Gastrocnemius medialis (tissue), 4 donors: ENCODE measurements at regions not wholly inside any gene's neighbourhood (a gene's known extent, or its start where the extent isn't known, plus 50 kb on each side); places are given as distances from the start of the nearest gene placed in this dataset.

Experiments
- ATAC-seq, 2 donors: fragments of 150-250 bp; one replicate each; pipeline ENCODE4 v1.9.1; 2016
- DNase-seq, 2 donors: peaks; one replicate each; pipeline ENCODE4 v3.0.0-alpha.2; 2019
- H3K27ac ChIP-seq, 4 donors: fragments of 200-600 bp; sonication (generic); 1 replicate in 1 of 4; 2 replicates in 3 of 4; pipeline ENCODE4 v1.5.1; 2016 to 2018; ENCODE audit warnings: mild to moderate bottlenecking in 2 of 4, moderate library complexity in 1 of 4
- H3K27me3 ChIP-seq, 3 donors: fragments of 200-600 bp; sonication (generic) in 2 of 3; 1 replicate in 1 of 3; 2 replicates in 2 of 3; pipeline versions ENCODE4 v1.5.1 to v1.6.0; 2016 to 2019; ENCODE audit warnings: mild to moderate bottlenecking in 1 of 3, moderate library complexity in 1 of 3
- H3K36me3 ChIP-seq, 2 donors: fragments of 200-600 bp; sonication (generic) in 1 of 2; one replicate each; pipeline ENCODE4 v1.5.1; 2017 to 2018
- H3K4me1 ChIP-seq, 2 donors: fragments of 200-600 bp; sonication (generic) in 1 of 2; one replicate each; pipeline ENCODE4 v1.5.1; 2016 to 2017; ENCODE audit warnings: mild to moderate bottlenecking in 2 of 2
- H3K4me3 ChIP-seq, 4 donors: fragments of 200-600 bp; sonication (generic) in 3 of 4; 1 replicate in 1 of 4; 2 replicates in 3 of 4; pipeline ENCODE4 v1.5.1; 2016 to 2019; ENCODE audit warnings: mild to moderate bottlenecking in 2 of 4
- H3K9me3 ChIP-seq, 3 donors: fragments of 200-600 bp; sonication (generic) in 2 of 3; 1 replicate in 1 of 3; 2 replicates in 2 of 3; pipeline ENCODE4 v1.5.1; 2016 to 2019
- POLR2A ChIP-seq, 2 donors: fragments of 450-650 bp; IDR thresholded peaks; one replicate each; pipeline ENCODE4 v1.6.1; 2017; ENCODE audit warnings: antibody characterized with exemption in 2 of 2, mild to moderate bottlenecking in 2 of 2, moderate library complexity in 2 of 2
- in situ Hi-C, 4 donors: fragments of 200-750 bp; cut with MboI; loops; one replicate each; pipeline versions ENCODE4 v1.15.0 to v1.8.0; 2017; ENCODE audit warnings: low sequenced_read_pairs in 4 of 4
- intact Hi-C: fragments of 100-400 bp; cut with DNase I; formaldehyde crosslinking; loops from one replicate; pipeline ENCODE4 v1.15.1; 2023; ENCODE audit warnings: low total_unique reads
- TF ChIP-seq, protein P1 (sequence below), 5 experiments: fragments of 450-650 bp in 3 of 5; fragments of 200-600 bp in 2 of 5; sonication (generic) in 2 of 5; IDR thresholded peaks in 4 of 5; conservative IDR thresholded peaks in 1 of 5; 1 replicate in 4 of 5; 2 replicates in 1 of 5; pipeline ENCODE4 v1.5.1; 2016 to 2019; ENCODE audit warnings: antibody characterized with exemption in 5 of 5, mild to moderate bottlenecking in 3 of 5, moderate library complexity in 3 of 5

DNA sequence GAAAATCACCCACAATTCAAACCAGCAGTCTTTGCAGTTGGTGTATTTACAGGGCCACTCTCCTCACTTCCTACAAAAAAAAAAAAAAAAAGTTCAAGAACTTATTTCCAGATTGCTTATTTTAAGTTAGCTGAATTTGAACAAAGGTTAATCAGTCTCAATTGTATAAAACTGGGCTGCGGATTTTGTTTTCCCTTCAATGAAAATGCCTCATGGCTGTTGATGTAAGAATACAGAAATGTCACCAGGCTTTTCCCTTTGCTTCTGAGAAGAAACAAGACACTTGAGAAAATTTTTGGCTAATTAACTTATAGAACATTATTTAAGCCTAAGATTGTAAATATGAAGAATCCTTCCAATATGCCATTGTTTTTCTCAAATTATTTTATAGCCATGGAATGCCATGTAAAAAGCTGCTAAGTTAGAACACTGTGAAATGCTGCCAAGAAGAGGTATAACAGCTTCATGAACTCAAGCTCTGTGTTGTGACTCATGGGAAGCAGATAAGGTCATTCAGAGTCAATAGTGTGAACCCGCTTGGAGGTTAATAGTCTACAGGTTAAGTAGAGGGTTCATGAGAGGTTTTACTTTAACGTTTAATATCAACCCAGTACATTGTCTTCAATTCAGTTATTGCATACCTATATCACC, 84.3 kb upstream of the ABI3BP start:
- in situ Hi-C loops (no loop called here), intact Hi-C loops (loop anchor here (10.0 kb wide), 1 partner anchor 117 kb away; no protein-coding TSS in a partner anchor)
- Histone ChIP-seq H3K4me1 (peaks cover 0 to 3% of the 10 kb centered on the region in 2 donors), H3K36me3 (no peaks in the 10 kb centered on the region), H3K27me3 (no peaks in the 10 kb centered on the region), H3K27ac (no peak overlapping the region), H3K9me3 (no peaks in the 10 kb centered on the region), H3K4me3 (no peak overlapping the region)
- DNase-seq = no peak
- no peak for TF ChIP-seq POLR2A (IDR thresholded peaks at IDR 0.05)
- TF ChIP-seq, protein P1, sequence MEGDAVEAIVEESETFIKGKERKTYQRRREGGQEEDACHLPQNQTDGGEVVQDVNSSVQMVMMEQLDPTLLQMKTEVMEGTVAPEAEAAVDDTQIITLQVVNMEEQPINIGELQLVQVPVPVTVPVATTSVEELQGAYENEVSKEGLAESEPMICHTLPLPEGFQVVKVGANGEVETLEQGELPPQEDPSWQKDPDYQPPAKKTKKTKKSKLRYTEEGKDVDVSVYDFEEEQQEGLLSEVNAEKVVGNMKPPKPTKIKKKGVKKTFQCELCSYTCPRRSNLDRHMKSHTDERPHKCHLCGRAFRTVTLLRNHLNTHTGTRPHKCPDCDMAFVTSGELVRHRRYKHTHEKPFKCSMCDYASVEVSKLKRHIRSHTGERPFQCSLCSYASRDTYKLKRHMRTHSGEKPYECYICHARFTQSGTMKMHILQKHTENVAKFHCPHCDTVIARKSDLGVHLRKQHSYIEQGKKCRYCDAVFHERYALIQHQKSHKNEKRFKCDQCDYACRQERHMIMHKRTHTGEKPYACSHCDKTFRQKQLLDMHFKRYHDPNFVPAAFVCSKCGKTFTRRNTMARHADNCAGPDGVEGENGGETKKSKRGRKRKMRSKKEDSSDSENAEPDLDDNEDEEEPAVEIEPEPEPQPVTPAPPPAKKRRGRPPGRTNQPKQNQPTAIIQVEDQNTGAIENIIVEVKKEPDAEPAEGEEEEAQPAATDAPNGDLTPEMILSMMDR (IDR thresholded peaks at IDR 0.05 in 4 of 5, conservative IDR thresholded peaks at IDR 0.05 in 1 of 5) = no peak
- no peak for ATAC-seq

DNA sequence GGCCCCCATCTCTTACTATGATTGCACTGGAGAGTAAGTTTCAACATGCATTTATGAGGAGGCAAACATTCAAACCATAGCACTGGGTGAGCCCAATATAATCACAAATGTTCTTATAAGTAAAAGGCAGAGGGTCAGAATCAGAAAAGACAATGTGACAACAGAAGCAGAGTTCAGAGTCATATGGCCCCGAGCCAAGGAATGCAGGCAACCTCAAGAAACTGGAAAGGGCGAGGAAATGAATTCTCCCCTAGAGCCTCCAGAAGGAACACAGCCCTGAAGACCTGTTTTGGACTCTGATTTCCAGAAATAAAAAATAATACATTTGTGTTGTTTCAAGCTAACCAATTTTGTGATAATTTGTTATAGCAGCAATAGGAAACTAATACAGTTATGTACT, 81.3 kb upstream of the ABI3BP start:
- DNase-seq = no peak
- intact Hi-C loops (loop anchor here (10.0 kb wide), 1 partner anchor 120 kb away; no protein-coding TSS in a partner anchor), in situ Hi-C loops (loop anchor here in 1 of 4 donors (25.0 kb wide), 1 partner anchor 313 kb away; no protein-coding TSS in a partner anchor)
- TF ChIP-seq, protein P1 (IDR thresholded peaks at IDR 0.05 in 4 of 5, conservative IDR thresholded peaks at IDR 0.05 in 1 of 5) = no peak
- no peak for TF ChIP-seq POLR2A (IDR thresholded peaks at IDR 0.05)
- Histone ChIP-seq H3K9me3 (no peaks in the 10 kb centered on the region), H3K27me3 (no peaks in the 10 kb centered on the region), H3K36me3 (no peaks in the 10 kb centered on the region), H3K27ac (no peak overlapping the region), H3K4me3 (no peak overlapping the region), H3K4me1 (peaks cover 0 to 3% of the 10 kb centered on the region in 2 donors)
- no peak for ATAC-seq

DNA sequence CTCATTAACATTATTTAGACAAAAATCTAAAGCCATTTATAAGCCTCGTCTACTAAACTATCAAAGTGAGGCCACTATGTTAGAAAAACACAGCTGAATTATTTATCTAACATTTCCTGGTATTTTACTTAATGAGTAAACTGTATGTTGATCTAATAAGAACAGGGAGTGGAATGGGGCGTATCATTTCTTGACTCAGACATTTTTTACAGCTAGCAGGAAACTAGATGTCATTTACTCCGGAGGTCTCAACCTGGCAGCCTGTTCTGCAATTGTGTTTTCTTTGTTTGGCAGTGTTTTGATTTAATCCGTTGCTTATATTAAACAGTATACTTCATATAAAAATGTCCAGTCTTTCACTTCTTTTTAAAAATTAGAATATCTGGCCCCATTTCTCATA, 79.1 kb upstream of the ABI3BP start:
- intact Hi-C loops (loop anchor here (10.0 kb wide), 1 partner anchor 123 kb away; no protein-coding TSS in a partner anchor), in situ Hi-C loops (loop anchor here in 1 of 4 donors (25.0 kb wide), 1 partner anchor 315 kb away; no protein-coding TSS in a partner anchor)

DNA sequence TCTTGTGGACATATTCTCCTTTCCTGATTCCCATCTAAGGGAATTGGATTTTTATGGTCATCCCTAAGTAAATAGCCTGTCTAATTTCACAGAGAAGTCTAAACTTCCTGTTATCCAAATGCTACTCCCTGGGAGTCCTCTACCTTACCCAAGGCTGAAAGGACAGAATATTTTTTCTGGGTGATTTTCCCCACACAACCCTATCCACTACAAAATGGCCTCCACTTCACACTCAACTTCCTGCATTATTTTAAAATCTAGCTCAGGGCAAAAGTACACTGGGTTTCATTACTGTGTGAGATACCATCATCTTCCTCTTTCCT, 77.5 kb upstream of the ABI3BP start:
- Histone ChIP-seq H3K27ac (no peak overlapping the region), H3K36me3 (no peaks in the 10 kb centered on the region), H3K4me3 (no peak overlapping the region), H3K9me3 (no peaks in the 10 kb centered on the region), H3K27me3 (no peaks in the 10 kb centered on the region), H3K4me1 (peaks cover 0 to 3% of the 10 kb centered on the region in 2 donors)
- ATAC-seq (no peak), DNase-seq (no peak)
- TF ChIP-seq, protein P1 (IDR thresholded peaks at IDR 0.05 in 4 of 5, conservative IDR thresholded peaks at IDR 0.05 in 1 of 5) = no peak
- no peak for TF ChIP-seq POLR2A (IDR thresholded peaks at IDR 0.05)
- in situ Hi-C loops = loop anchor here in 1 of 4 donors (25.0 kb wide), 1 partner anchor 317 kb away; no protein-coding TSS in a partner anchor
- intact Hi-C loops = loop anchor here (1.0 to 10.0 kb wide), 2 partner anchors 124 to 312 kb away; no protein-coding TSS in a partner anchor

More for the DNA sequence above, 79.1 kb upstream of the ABI3BP start:
- ATAC-seq (no peak), DNase-seq (no peak)
- Histone ChIP-seq H3K9me3 (no peaks in the 10 kb centered on the region), H3K27me3 (no peaks in the 10 kb centered on the region), H3K4me1 (peaks cover 0 to 3% of the 10 kb centered on the region in 2 donors), H3K27ac (no peak overlapping the region), H3K36me3 (no peaks in the 10 kb centered on the region), H3K4me3 (no peak overlapping the region)
- TF ChIP-seq, protein P1 (IDR thresholded peaks at IDR 0.05 in 4 of 5, conservative IDR thresholded peaks at IDR 0.05 in 1 of 5) = no peak
- no peak for TF ChIP-seq POLR2A (IDR thresholded peaks at IDR 0.05)
